H9 (cell line): ENCODE measurements at regions not wholly inside any gene's neighbourhood (a gene's known extent, or its start where the extent isn't known, plus 50 kb on each side); places are given as distances from the start of the nearest gene placed in this dataset.

ENCODE experiments used
- DNase-seq: peaks from one replicate; pipeline ENCODE4 v3.0.0-alpha.2; 2017
- H2AFZ ChIP-seq: one replicate; pipeline ENCODE4 v1.6.1; 2013; ENCODE audit warnings: mild to moderate bottlenecking, low read length, control low read depth, moderate library complexity
- H2AK5ac ChIP-seq: 2 replicates; pipeline ENCODE4 v1.6.1; 2013; ENCODE audit warnings: low read length, control low read depth, mixed read lengths; ENCODE audit not compliant: insufficient read length
- H2BK120ac ChIP-seq: one replicate; pipeline ENCODE4 v1.6.1; 2013; ENCODE audit warnings: low read depth, mild to moderate bottlenecking, low read length, control low read depth, inconsistent platforms; ENCODE audit not compliant: poor library complexity, severe bottlenecking
- H2BK12ac ChIP-seq: 2 replicates; pipeline ENCODE4 v1.6.1; 2013; ENCODE audit warnings: low read length, control low read depth, mixed read lengths, low read depth; ENCODE audit not compliant: insufficient read length
- H2BK15ac ChIP-seq: 2 replicates; pipeline ENCODE4 v1.6.1; 2013; ENCODE audit warnings: low read depth, low read length, control low read depth
- H2BK20ac ChIP-seq: one replicate; pipeline ENCODE4 v1.6.1; 2013; ENCODE audit warnings: low read depth, mild to moderate bottlenecking, low read length, control low read depth, inconsistent platforms; ENCODE audit not compliant: poor library complexity, severe bottlenecking
- H2BK5ac ChIP-seq: 2 replicates; pipeline ENCODE4 v1.6.1; 2013; ENCODE audit warnings: low read length, control low read depth, mixed read lengths; ENCODE audit not compliant: insufficient read length
- H3K14ac ChIP-seq: 2 replicates; pipeline ENCODE4 v1.6.1; 2013; ENCODE audit warnings: low read length, control low read depth; ENCODE audit not compliant: insufficient read depth
- H3K18ac ChIP-seq: 2 replicates; pipeline ENCODE4 v1.6.1; 2013; ENCODE audit warnings: low read depth, mild to moderate bottlenecking, mixed read lengths, low read length, control low read depth; ENCODE audit not compliant: insufficient read length
- H3K23ac ChIP-seq: 2 replicates; pipeline ENCODE4 v1.6.1; 2013; ENCODE audit warnings: low read length, control low read depth, mixed read lengths, low read depth; ENCODE audit not compliant: insufficient read length
- H3K23me2 ChIP-seq: 2 replicates; pipeline ENCODE4 v1.6.1; 2013; ENCODE audit warnings: low read depth, mild to moderate bottlenecking, mixed read lengths, low read length, control low read depth; ENCODE audit not compliant: insufficient read length, poor library complexity, severe bottlenecking
- H3K27ac ChIP-seq: 2 replicates; pipeline ENCODE4 v1.5.1; 2013; ENCODE audit warnings: low read length, control low read depth, mixed read lengths, low read depth; ENCODE audit not compliant: insufficient read length
- H3K27me3 ChIP-seq: 2 replicates; pipeline ENCODE4 v1.6.1; 2013; ENCODE audit warnings: low read length, control low read depth, inconsistent platforms; ENCODE audit not compliant: insufficient read depth
- H3K4ac ChIP-seq: 2 replicates; pipeline ENCODE4 v1.6.1; 2013; ENCODE audit warnings: low read depth, mild to moderate bottlenecking, control low read depth, inconsistent platforms, low read length, moderate library complexity
- H3K4me1 ChIP-seq: 2 replicates; pipeline ENCODE4 v1.6.1; 2013; ENCODE audit warnings: low read length, control low read depth, inconsistent platforms; ENCODE audit not compliant: insufficient read depth
- H3K4me2 ChIP-seq: 2 replicates; pipeline ENCODE4 v1.6.1; 2013; ENCODE audit warnings: low read length, control low read depth, mixed read lengths; ENCODE audit not compliant: insufficient read length, insufficient read depth
- H3K56ac ChIP-seq: 2 replicates; pipeline ENCODE4 v1.6.1; 2013; ENCODE audit warnings: low read depth, mild to moderate bottlenecking, mixed read lengths, low read length, control low read depth; ENCODE audit not compliant: insufficient read length
- H3K79me1 ChIP-seq: 2 replicates; pipeline ENCODE4 v1.6.1; 2013; ENCODE audit warnings: low read depth, mild to moderate bottlenecking, moderate library complexity, low read length, control low read depth, inconsistent platforms; ENCODE audit not compliant: insufficient read depth, poor library complexity, severe bottlenecking
- H3K79me2 ChIP-seq: 2 replicates; pipeline ENCODE4 v1.6.1; 2013; ENCODE audit warnings: low read length, control low read depth, inconsistent platforms; ENCODE audit not compliant: insufficient read depth
- H3K9ac ChIP-seq: 2 replicates; pipeline ENCODE4 v1.6.1; 2013; ENCODE audit warnings: low read length, control low read depth, mixed read lengths; ENCODE audit not compliant: insufficient read length; ENCODE audit errors: extremely low read depth
- H3K9me3 ChIP-seq: one replicate; pipeline ENCODE4 v1.6.1; 2013; ENCODE audit warnings: low read depth, low read length, inconsistent platforms; ENCODE audit not compliant: control insufficient read depth
- H3T11ph ChIP-seq: one replicate; pipeline ENCODE4 v1.6.1; 2013; ENCODE audit warnings: mild to moderate bottlenecking, low read length, control low read depth, inconsistent platforms
- H4K20me1 ChIP-seq: one replicate; pipeline ENCODE4 v1.6.1; 2013; ENCODE audit not compliant: control insufficient read depth, insufficient read length, insufficient read depth
- H4K5ac ChIP-seq: 2 replicates; pipeline ENCODE4 v1.6.1; 2013; ENCODE audit warnings: low read depth, mild to moderate bottlenecking, mixed read lengths, low read length, control low read depth; ENCODE audit not compliant: insufficient read length
- H4K8ac ChIP-seq: replicated peaks from 2 replicates; pipeline ENCODE4 v1.6.1; 2013; ENCODE audit warnings: low read length, control low read depth, mixed read lengths, low read depth; ENCODE audit not compliant: insufficient read length
- H4K91ac ChIP-seq: 2 replicates; pipeline ENCODE4 v1.6.1; 2013; ENCODE audit warnings: low read depth, mild to moderate bottlenecking, moderate library complexity, mixed read lengths, low read length, control low read depth; ENCODE audit not compliant: insufficient read length
- H3K27ac Mint-ChIP-seq, 3 experiments: 2 replicates in 2 of 3; 3 replicates in 1 of 3; pipeline ENCODE4 v1.8.0; 2020 to 2021; ENCODE audit warnings: mixed read lengths in 3 of 3, mild to moderate bottlenecking in 1 of 3, moderate library complexity in 1 of 3
- H3K27me3 Mint-ChIP-seq: 2 replicates; pipeline ENCODE4 v1.8.0; 2021; ENCODE audit warnings: low read depth, mild to moderate bottlenecking, moderate library complexity, mixed read lengths
- H3K36me3 Mint-ChIP-seq, 3 experiments: 2 replicates in 2 of 3; 3 replicates in 1 of 3; pipeline ENCODE4 v1.8.0; 2020 to 2021; ENCODE audit warnings: low read depth in 3 of 3, mixed read lengths in 3 of 3; ENCODE audit not compliant: insufficient read depth in 1 of 3
- H3K4me1 Mint-ChIP-seq, 2 experiments: 2 replicates each; pipeline ENCODE4 v1.8.0; 2020; ENCODE audit warnings: mixed read lengths in 2 of 2
- H3K4me3 Mint-ChIP-seq, 2 experiments: 2 replicates in 1 of 2; 3 replicates in 1 of 2; pipeline ENCODE4 v1.8.0; 2020 to 2021; ENCODE audit warnings: mild to moderate bottlenecking in 2 of 2, mixed read lengths in 2 of 2, moderate library complexity in 1 of 2
- H3K9me3 Mint-ChIP-seq, 2 experiments: 2 replicates in 1 of 2; 3 replicates in 1 of 2; pipeline ENCODE4 v1.8.0; 2020; ENCODE audit warnings: mild to moderate bottlenecking in 2 of 2, mixed read lengths in 2 of 2, moderate library complexity in 1 of 2
- CTCF ChIP-seq: fragments of 200-600 bp; sonication (generic); conservative IDR thresholded peaks from 3 replicates; pipeline ENCODE4 v1.8.0; 2021; ENCODE audit warnings: antibody characterized with exemption, mild to moderate bottlenecking
- WGBS: extraction: QIAGEN DNeasy Blood & Tissue Kit; methylation state at CpG from one replicate; pipeline ENCODE4 v1.1.7; 2013; ENCODE audit warnings: missing lambda C conversion rate, low lambda C conversion rate, mixed read lengths; ENCODE audit not compliant: insufficient read length; ENCODE audit errors: extremely low coverage; 5-methylcytosine and 5-hydroxymethylcytosine counted together

- Histone ChIP-seq H3K4ac (no peak overlapping the region), H4K91ac (no peak overlapping the region), H3K27me3 (no peaks in the 10 kb centered on the region), H3T11ph (no peak overlapping the region), H3K9me3 (no peaks in the 10 kb centered on the region), H3K56ac (no peak overlapping the region), H3K18ac (no peak overlapping the region), H4K20me1 (no peaks in the 10 kb centered on the region), H2BK20ac (no peak overlapping the region), H2BK5ac (no peak overlapping the region), H3K27ac (no peak overlapping the region), H3K9ac (no peak overlapping the region), H3K4me1 (no peaks in the 10 kb centered on the region), H2BK120ac (no peak overlapping the region), H3K14ac (no peak overlapping the region), H2AFZ (no peak overlapping the region), H3K23ac (no peak overlapping the region), H3K23me2 (no peaks in the 10 kb centered on the region), H3K4me2 (no peak overlapping the region), H2BK12ac (no peak overlapping the region), H4K5ac (no peak overlapping the region), H3K79me2 (no peaks in the 10 kb centered on the region), H2AK5ac (no peak overlapping the region), H4K8ac (no peak overlapping the region), H2BK15ac (no peak overlapping the region), H3K79me1 (no peaks in the 10 kb centered on the region)
- DNase-seq = no peak
- Mint-ChIP-seq H3K27ac (no peak overlapping the region), H3K36me3 (no peaks in the 10 kb centered on the region), H3K27me3 (peaks cover 5% of the 10 kb centered on the region), H3K4me1 (no peaks in the 10 kb centered on the region; a peak in 1 of 4 replicates), H3K4me3 (no peak overlapping the region), H3K9me3 (no peaks in the 10 kb centered on the region)
- TF ChIP-seq CTCF = no peak
- no CpG with 5 or more reads among the region's 2 CpGs for WGBS
Observed at GRCh38 chr1:228798035-228798434, 62.8 kb downstream of the RHOU start.
